Natural killer cell (primary cell): ENCODE measurements at regions not wholly inside any gene's neighbourhood (a gene's known extent, or its start where the extent isn't known, plus 50 kb on each side); places are given as distances from the start of the nearest gene placed in this dataset.
A peak's percentile ranks its signal among the peaks of the same experiment; 100 is the strongest.

Experiments used
- ATAC-seq, 3 donors: fragments of 150-1000 bp in 2 of 3; fragments of 200-7000 bp in 1 of 3; cut with Tn5 transposase; 1 replicate in 1 of 3; 2 replicates in 2 of 3; pipeline ENCODE4 v1.10.0; 2021; ENCODE audit warnings: mild to moderate bottlenecking in 2 of 3, moderate library complexity in 2 of 3
- DNase-seq, 2 donors: peaks; one replicate each; pipeline versions ENCODE4 v3.0.0 to v3.0.0-alpha.2; 2013 to 2021; ENCODE audit warnings: mixed read lengths in 1 of 2
- H3K27ac ChIP-seq: one replicate; pipeline ENCODE4 v1.5.1; 2013; ENCODE audit warnings: mild to moderate bottlenecking, low read length
- H3K27me3 ChIP-seq: one replicate; pipeline ENCODE4 v1.6.1; 2013; ENCODE audit warnings: low read length; ENCODE audit not compliant: control insufficient read depth, insufficient read depth
- H3K36me3 ChIP-seq: one replicate; pipeline ENCODE4 v1.6.1; 2013; ENCODE audit warnings: low read length; ENCODE audit not compliant: control insufficient read depth, insufficient read depth
- H3K4me1 ChIP-seq: one replicate; pipeline ENCODE4 v1.6.1; 2013; ENCODE audit warnings: low read length; ENCODE audit not compliant: control insufficient read depth, insufficient read depth
- H3K4me3 ChIP-seq: one replicate; pipeline ENCODE4 v1.5.1; 2013; ENCODE audit warnings: low read length
- H3K9me3 ChIP-seq: one replicate; pipeline ENCODE4 v1.6.1; 2013; ENCODE audit warnings: low read length; ENCODE audit not compliant: control insufficient read depth, insufficient read depth
- H3K27ac Mint-ChIP-seq, 2 donors: one replicate each; pipeline ENCODE4 v1.8.0; 2022; ENCODE audit warnings: mild to moderate bottlenecking in 2 of 2, mixed read lengths in 2 of 2, moderate library complexity in 1 of 2
- H3K27me3 Mint-ChIP-seq, 2 donors: one replicate each; pipeline ENCODE4 v1.8.0; 2022; ENCODE audit warnings: low read depth in 2 of 2, mixed read lengths in 2 of 2
- H3K36me3 Mint-ChIP-seq: one replicate; pipeline ENCODE4 v1.8.0; 2022; ENCODE audit warnings: mixed read lengths
- H3K4me1 Mint-ChIP-seq, 2 donors: one replicate each; pipeline ENCODE4 v1.8.0; 2022; ENCODE audit warnings: mixed read lengths in 2 of 2
- H3K4me3 Mint-ChIP-seq: one replicate; pipeline ENCODE4 v1.8.0; 2022; ENCODE audit warnings: mild to moderate bottlenecking, moderate library complexity, mixed read lengths
- H3K9me3 Mint-ChIP-seq, 2 donors: one replicate each; pipeline ENCODE4 v1.8.0; 2022; ENCODE audit warnings: mixed read lengths in 2 of 2
- CTCF ChIP-seq: fragments of 200-600 bp; IDR thresholded peaks from one replicate; pipeline ENCODE4 v1.8.0; 2022; ENCODE audit warnings: antibody characterized with exemption
- WGBS: methylation state at CpG from one replicate; pipeline ENCODE4 v1.1.7; 2013; ENCODE audit warnings: missing lambda C conversion rate; ENCODE audit not compliant: insufficient coverage; 5-methylcytosine and 5-hydroxymethylcytosine counted together
- intact Hi-C: fragments of 100-400 bp; cut with micrococcal nuclease; formaldehyde crosslinking; loops from one replicate; pipeline ENCODE4 v1.14.2; 2022

GRCh38 chr6:87825821-87826221, 123.8 kb upstream of the AKIRIN2 start:
- intact Hi-C loops = no loop called here

GRCh38 chr6:87824958-87825491, 123.0 kb upstream of the AKIRIN2 start:
- no peak for TF ChIP-seq CTCF
- intact Hi-C loops = no loop called here
- H3K27ac Mint-ChIP-seq = no peak overlapping the region
- Histone ChIP-seq H3K9me3 (no peaks in the 10 kb centered on the region), H3K4me3 (no peak overlapping the region), H3K4me1 (no peaks in the 10 kb centered on the region), H3K36me3 (no peaks in the 10 kb centered on the region), H3K27ac (no peak overlapping the region), H3K27me3 (no peaks in the 10 kb centered on the region)
- no peak for DNase-seq
- no peaks in the 10 kb centered on the region for H3K36me3 Mint-ChIP-seq
- H3K4me1 Mint-ChIP-seq = peaks cover 0 to 10% of the 10 kb centered on the region in 2 donors
- H3K9me3 Mint-ChIP-seq = no peaks in the 10 kb centered on the region
- peaks cover 0 to under 1% of the 10 kb centered on the region in 2 donors for H3K27me3 Mint-ChIP-seq
- H3K4me3 Mint-ChIP-seq = no peak overlapping the region
- ATAC-seq = no peak
- 70% methylated on average over 2 of the region's 2 CpGs for whole genome bisulfite sequencing

More at GRCh38 chr6:87825821-87826221, 123.8 kb upstream of the AKIRIN2 start:
- Mint-ChIP-seq H3K9me3 (no peaks in the 10 kb centered on the region), H3K27me3 (peaks cover 3 to 4% of the 10 kb centered on the region in 2 donors), H3K4me3 (no peak overlapping the region), H3K27ac (peak overlapping the region in 1 of 2 donors; percentile 22), H3K36me3 (no peaks in the 10 kb centered on the region), H3K4me1 (peaks cover 0 to 10% of the 10 kb centered on the region in 2 donors)
- no CpG with 5 or more reads among the region's 2 CpGs for WGBS
- Histone ChIP-seq H3K9me3 (no peaks in the 10 kb centered on the region), H3K27ac (no peak overlapping the region), H3K4me3 (no peak overlapping the region), H3K36me3 (no peaks in the 10 kb centered on the region), H3K27me3 (no peaks in the 10 kb centered on the region), H3K4me1 (no peaks in the 10 kb centered on the region)
- TF ChIP-seq CTCF = no peak
- ATAC-seq = peak; percentile 41 to 50 (median 49)
- DNase-seq = peak in 1 of 2 donors; percentile 56

- Histone ChIP-seq H3K4me1 (no peaks in the 10 kb centered on the region), H3K27me3 (no peaks in the 10 kb centered on the region), H3K36me3 (no peaks in the 10 kb centered on the region), H3K27ac (no peak overlapping the region), H3K9me3 (no peaks in the 10 kb centered on the region), H3K4me3 (no peak overlapping the region)
- Mint-ChIP-seq H3K9me3 (no peaks in the 10 kb centered on the region), H3K36me3 (no peaks in the 10 kb centered on the region), H3K27me3 (no peaks in the 10 kb centered on the region), H3K4me1 (peaks cover 0 to 10% of the 10 kb centered on the region in 2 donors), H3K27ac (no peak overlapping the region), H3K4me3 (no peak overlapping the region)
- no peak for DNase-seq
- ATAC-seq = no peak
- intact Hi-C loops = no loop called here
- no peak for TF ChIP-seq CTCF
Measured at GRCh38 chr6:87822011-87822410, 120.0 kb upstream of the AKIRIN2 start.

- Histone ChIP-seq H3K27me3 (no peaks in the 10 kb centered on the region), H3K36me3 (no peaks in the 10 kb centered on the region), H3K4me3 (no peak overlapping the region), H3K4me1 (no peaks in the 10 kb centered on the region), H3K27ac (no peak overlapping the region), H3K9me3 (no peaks in the 10 kb centered on the region)
- ATAC-seq = no peak
- Mint-ChIP-seq H3K4me1 (peaks cover 0 to 4% of the 10 kb centered on the region in 2 donors), H3K36me3 (no peaks in the 10 kb centered on the region), H3K9me3 (no peaks in the 10 kb centered on the region), H3K4me3 (no peak overlapping the region), H3K27ac (no peak overlapping the region), H3K27me3 (peaks cover 0 to 5% of the 10 kb centered on the region in 2 donors)
- DNase-seq = no peak
- intact Hi-C loops = no loop called here
- 97% methylated on average over 6 of the region's 7 CpGs for WGBS
- no peak for TF ChIP-seq CTCF
Measured at GRCh38 chr6:87820343-87820984, 118.4 kb upstream of the AKIRIN2 start.
